HG03159 (cell line): ENCODE measurements at regions not wholly inside any gene's neighbourhood (a gene's known extent, or its start where the extent isn't known, plus 50 kb on each side); places are given as distances from the start of the nearest gene placed in this dataset.
"Not testable (repeated sequence)": the region's sequence is repeated elsewhere in the genome, so short reads cannot be mapped to it uniquely, and the experiment has no call there.

Experiments used
- ATAC-seq: cut with Tn5 transposase; IDR thresholded peaks from one replicate; pipeline ENCODE4 v1.9.1; 2021; ENCODE audit warnings: mild to moderate bottlenecking, moderate library complexity; ENCODE audit not compliant: unreplicated experiment

- no peak for ATAC-seq
Measured at GRCh38 chrX:131219271-131219670, 69.8 kb downstream of the IGSF1 start.

GRCh38 chrX:131217989-131218388 is 71.1 kb downstream of the IGSF1 start:
- no peak for ATAC-seq

GRCh38 chrX:131216828-131217227 is 72.3 kb downstream of the IGSF1 start:
- ATAC-seq = peak; percentile 54

GRCh38 chrX:131213400-131213799 is 75.7 kb downstream of the IGSF1 start:
- no peak for ATAC-seq

- no peak for ATAC-seq
Measured at GRCh38 chrX:131202766-131203165, 86.3 kb downstream of the IGSF1 start.

GRCh38 chrX:131201986-131202385 is 87.1 kb downstream of the IGSF1 start:
- no peak for ATAC-seq

- no peak for ATAC-seq
Measured at GRCh38 chrX:131199091-131199490, 90.0 kb downstream of the IGSF1 start.

GRCh38 chrX:131187206-131187605 is 101.9 kb downstream of the IGSF1 start:
- ATAC-seq = no peak

- ATAC-seq = no peak
Measured at GRCh38 chrX:131170148-131170547, 112.0 kb downstream of the ARHGAP36 start.

- ATAC-seq = not testable (repeated sequence)
Measured at GRCh38 chrX:131163645-131164044, 105.5 kb downstream of the ARHGAP36 start.

- not testable (repeated sequence) for ATAC-seq
Measured at GRCh38 chrX:131157656-131158055, 99.5 kb downstream of the ARHGAP36 start.

- ATAC-seq = no peak
Measured at GRCh38 chrX:131146702-131147101, 88.6 kb downstream of the ARHGAP36 start.
